AG20443 (cell line): ENCODE measurements at regions not wholly inside any gene's neighbourhood (a gene's known extent, or its start where the extent isn't known, plus 50 kb on each side); places are given as distances from the start of the nearest gene placed in this dataset.
"Not testable (repeated sequence)": the region's sequence is repeated elsewhere in the genome, so short reads cannot be mapped to it uniquely, and the experiment has no call there.

Experiments
- DNase-seq: peaks from one replicate; pipeline ENCODE4 v3.0.0; 2012; ENCODE audit warnings: low spot score, mixed read lengths

- DNase-seq, result no peak
These were observed 243.3 kb upstream of the FOXK1 start for GRCh38 chr7:4438723-4439245.

- no peak for DNase-seq
These were observed 242.7 kb upstream of the FOXK1 start for GRCh38 chr7:4439444-4439843.

- no peak for DNase-seq
These were observed 238.0 kb upstream of the FOXK1 start for GRCh38 chr7:4444106-4444505.

- DNase-seq, result no peak
These were observed 236.3 kb upstream of the FOXK1 start for GRCh38 chr7:4445777-4446176.

GRCh38 chr7:4449263-4449662, 232.8 kb upstream of the FOXK1 start:
- no peak for DNase-seq

GRCh38 chr7:4450483-4450882, 231.6 kb upstream of the FOXK1 start:
- no peak for DNase-seq

GRCh38 chr7:4460597-4460996, 221.5 kb upstream of the FOXK1 start:
- no peak for DNase-seq

- no peak for DNase-seq
These were observed 220.6 kb upstream of the FOXK1 start for GRCh38 chr7:4461531-4461930.

GRCh38 chr7:4468320-4469102, 213.6 kb upstream of the FOXK1 start:
- no peak for DNase-seq

GRCh38 chr7:4470246-4470645, 211.8 kb upstream of the FOXK1 start:
- no peak for DNase-seq

GRCh38 chr7:4472728-4473127, 209.4 kb upstream of the FOXK1 start:
- DNase-seq, result no peak

GRCh38 chr7:4479367-4480039, 202.6 kb upstream of the FOXK1 start:
- peak; percentile 14 for DNase-seq

- DNase-seq, result not testable (repeated sequence)
These were observed 202.0 kb upstream of the FOXK1 start for GRCh38 chr7:4480131-4480530.

- DNase-seq, result no peak
These were observed 198.2 kb upstream of the FOXK1 start for GRCh38 chr7:4483851-4484250.

- DNase-seq, result no peak
These were observed 197.6 kb upstream of the FOXK1 start for GRCh38 chr7:4484545-4484944.

GRCh38 chr7:4486907-4487306, 195.2 kb upstream of the FOXK1 start:
- no peak for DNase-seq

GRCh38 chr7:4496911-4497310, 185.2 kb upstream of the FOXK1 start:
- DNase-seq, result not testable (repeated sequence)

GRCh38 chr7:4500812-4501211, 181.3 kb upstream of the FOXK1 start:
- DNase-seq, result no peak

GRCh38 chr7:4507886-4508285, 174.2 kb upstream of the FOXK1 start:
- DNase-seq, result not testable (repeated sequence)

- no peak for DNase-seq
These were observed 168.6 kb upstream of the FOXK1 start for GRCh38 chr7:4513450-4513849.

- DNase-seq, result no peak
These were observed 162.1 kb upstream of the FOXK1 start for GRCh38 chr7:4519819-4520520.

- no peak for DNase-seq
These were observed 158.9 kb upstream of the FOXK1 start for GRCh38 chr7:4523219-4523618.

- no peak for DNase-seq
These were observed 158.2 kb upstream of the FOXK1 start for GRCh38 chr7:4523873-4524272.
